Fibroblast of villous mesenchyme (primary cell): ENCODE measurements at regions not wholly inside any gene's neighbourhood (a gene's known extent, or its start where the extent isn't known, plus 50 kb on each side); places are given as distances from the start of the nearest gene placed in this dataset.
A peak's percentile ranks its signal among the peaks of the same experiment; 100 is the strongest.
"Not testable (repeated sequence)": the region's sequence is repeated elsewhere in the genome, so short reads cannot be mapped to it uniquely, and the experiment has no call there.

Source experiments
- DNase-seq: peaks from one replicate; pipeline ENCODE4 v3.0.0-alpha.2; 2010; ENCODE audit warnings: low read depth
- H3K4me3 ChIP-seq: 2 replicates; pipeline ENCODE4 v1.5.1; 2011; ENCODE audit warnings: low read depth, mild to moderate bottlenecking, low read length
- TF ChIP-seq, protein P1 (sequence below): IDR thresholded peaks from 2 replicates; pipeline ENCODE4 v1.5.1; 2012; ENCODE audit warnings: low read depth, mild to moderate bottlenecking, low read length; ENCODE audit not compliant: insufficient read depth

DNA sequence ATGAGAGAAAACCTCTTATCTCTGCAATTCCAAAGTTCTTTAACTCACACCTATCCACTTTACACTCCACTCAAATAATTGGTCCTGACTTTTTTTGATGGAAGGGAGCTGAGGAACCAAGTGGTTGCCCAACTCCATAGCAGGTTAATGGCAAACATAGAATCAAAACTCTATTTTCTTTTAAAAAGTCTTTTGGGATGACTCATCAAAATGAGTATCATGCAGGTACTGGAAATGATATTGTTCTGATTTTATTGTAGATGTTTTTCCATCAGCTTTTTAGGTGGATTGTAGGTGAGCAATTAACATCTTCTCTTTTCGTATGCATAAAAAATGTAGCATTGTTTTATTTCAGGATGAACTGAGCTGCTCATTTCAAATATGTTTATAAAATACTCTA lies 239.5 kb downstream of the SATB1 start:
- no peak for DNase-seq
- H3K4me3 ChIP-seq = no peak overlapping the region
- TF ChIP-seq, protein P1, sequence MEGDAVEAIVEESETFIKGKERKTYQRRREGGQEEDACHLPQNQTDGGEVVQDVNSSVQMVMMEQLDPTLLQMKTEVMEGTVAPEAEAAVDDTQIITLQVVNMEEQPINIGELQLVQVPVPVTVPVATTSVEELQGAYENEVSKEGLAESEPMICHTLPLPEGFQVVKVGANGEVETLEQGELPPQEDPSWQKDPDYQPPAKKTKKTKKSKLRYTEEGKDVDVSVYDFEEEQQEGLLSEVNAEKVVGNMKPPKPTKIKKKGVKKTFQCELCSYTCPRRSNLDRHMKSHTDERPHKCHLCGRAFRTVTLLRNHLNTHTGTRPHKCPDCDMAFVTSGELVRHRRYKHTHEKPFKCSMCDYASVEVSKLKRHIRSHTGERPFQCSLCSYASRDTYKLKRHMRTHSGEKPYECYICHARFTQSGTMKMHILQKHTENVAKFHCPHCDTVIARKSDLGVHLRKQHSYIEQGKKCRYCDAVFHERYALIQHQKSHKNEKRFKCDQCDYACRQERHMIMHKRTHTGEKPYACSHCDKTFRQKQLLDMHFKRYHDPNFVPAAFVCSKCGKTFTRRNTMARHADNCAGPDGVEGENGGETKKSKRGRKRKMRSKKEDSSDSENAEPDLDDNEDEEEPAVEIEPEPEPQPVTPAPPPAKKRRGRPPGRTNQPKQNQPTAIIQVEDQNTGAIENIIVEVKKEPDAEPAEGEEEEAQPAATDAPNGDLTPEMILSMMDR = no peak

DNA sequence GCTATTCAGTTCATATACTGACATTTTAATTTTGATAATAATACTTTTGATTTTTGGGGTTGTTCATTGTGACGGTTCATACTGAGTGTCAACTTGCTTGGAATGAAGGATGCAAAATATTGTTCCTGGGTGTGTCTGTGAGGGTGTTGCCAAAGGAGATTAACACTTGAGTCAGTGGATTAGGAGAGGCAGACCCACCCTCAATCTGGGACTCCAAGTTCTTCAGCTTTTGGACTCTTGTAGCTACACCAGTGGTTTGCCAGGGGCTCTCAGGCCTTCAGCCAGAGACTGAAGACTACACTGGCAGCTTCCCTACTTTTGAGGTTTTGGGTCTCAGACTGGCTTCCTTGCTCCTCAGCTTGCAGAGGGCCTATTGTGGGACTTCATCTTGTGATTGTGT lies 242.2 kb downstream of the SATB1 start:
- H3K4me3 ChIP-seq, DNase-seq: not testable (repeated sequence)

DNA sequence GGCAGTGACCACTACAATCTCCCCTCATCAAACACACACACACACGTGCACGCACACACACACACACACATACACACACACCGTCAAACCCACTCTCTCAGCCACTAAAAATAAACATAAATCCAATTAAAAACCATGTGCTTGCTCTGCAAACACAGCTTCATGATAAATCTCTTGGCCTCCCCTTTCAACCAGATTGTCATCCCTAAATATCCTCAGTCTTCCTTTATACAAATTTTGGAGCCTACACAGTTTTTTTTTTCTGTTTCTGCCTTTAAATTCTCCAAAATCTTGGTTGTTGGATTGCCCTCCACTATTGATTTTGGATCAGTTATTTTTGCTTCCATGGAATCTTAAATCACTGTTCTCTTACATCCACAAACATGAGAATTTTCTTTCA lies 245.6 kb downstream of the SATB1 start:
- no peak for DNase-seq
- TF ChIP-seq, protein P1 = no peak
- no peak overlapping the region for H3K4me3 ChIP-seq

DNA sequence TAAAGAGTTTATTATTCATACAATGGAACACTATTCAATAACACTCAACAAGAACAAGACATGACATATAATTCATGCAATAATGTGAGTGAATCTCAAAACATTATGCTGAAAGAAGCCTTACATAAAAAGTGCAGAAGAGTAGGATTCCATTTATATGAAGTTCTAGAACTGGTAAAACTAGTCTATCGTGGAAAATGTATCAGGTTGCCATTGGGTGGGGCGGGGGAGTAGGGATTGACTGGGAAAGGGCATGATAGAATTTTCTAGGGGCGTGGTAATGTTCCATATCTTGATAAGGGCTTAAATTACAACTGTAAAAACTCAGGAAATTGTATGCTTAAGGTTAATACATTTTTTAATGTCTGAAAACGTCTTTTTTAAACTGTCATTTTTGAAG lies 247.9 kb downstream of the SATB1 start:
- no peak for DNase-seq
- H3K4me3 ChIP-seq = no peak overlapping the region
- TF ChIP-seq, protein P1 = no peak

DNA sequence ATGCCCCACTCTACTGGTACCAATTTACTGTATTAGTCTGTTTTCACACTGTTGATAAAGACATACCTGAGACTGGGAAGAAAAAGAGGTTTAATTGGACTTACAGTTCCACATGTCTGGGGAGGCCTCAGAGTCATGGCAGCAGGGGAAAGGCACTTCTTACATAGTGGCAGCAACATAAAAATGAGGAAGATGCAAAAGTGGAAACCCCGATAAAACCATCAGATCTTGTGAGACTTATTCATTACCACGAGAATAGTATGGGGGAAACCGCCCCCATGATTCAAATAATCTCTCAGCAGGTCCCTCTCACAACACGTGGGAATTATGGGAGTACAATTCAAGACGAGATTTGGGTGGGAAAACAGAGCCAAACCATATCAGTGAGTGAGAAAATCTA lies 251.2 kb downstream of the SATB1 start:
- not testable (repeated sequence) for H3K4me3 ChIP-seq, DNase-seq

DNA sequence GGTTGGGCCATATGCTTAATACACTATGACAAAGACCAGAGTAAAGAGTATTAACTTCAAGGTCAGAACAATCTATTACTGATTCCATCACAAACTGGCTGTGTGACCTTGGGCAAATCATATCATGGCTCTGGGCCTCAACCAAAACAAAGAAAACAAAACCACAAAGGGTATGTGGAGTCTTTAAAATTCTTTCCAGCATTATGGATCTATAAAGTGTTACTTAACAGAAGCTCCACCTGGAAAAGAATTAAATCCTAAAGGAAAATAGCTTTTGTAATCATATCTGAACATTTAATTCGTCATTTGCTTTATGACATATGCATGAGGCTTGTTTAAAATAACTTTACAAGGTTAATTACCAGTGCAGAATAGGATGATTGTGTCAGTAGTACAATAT lies 265.5 kb downstream of the SATB1 start:
- no peak for DNase-seq
- TF ChIP-seq, protein P1 = no peak
- no peak overlapping the region for H3K4me3 ChIP-seq

DNA sequence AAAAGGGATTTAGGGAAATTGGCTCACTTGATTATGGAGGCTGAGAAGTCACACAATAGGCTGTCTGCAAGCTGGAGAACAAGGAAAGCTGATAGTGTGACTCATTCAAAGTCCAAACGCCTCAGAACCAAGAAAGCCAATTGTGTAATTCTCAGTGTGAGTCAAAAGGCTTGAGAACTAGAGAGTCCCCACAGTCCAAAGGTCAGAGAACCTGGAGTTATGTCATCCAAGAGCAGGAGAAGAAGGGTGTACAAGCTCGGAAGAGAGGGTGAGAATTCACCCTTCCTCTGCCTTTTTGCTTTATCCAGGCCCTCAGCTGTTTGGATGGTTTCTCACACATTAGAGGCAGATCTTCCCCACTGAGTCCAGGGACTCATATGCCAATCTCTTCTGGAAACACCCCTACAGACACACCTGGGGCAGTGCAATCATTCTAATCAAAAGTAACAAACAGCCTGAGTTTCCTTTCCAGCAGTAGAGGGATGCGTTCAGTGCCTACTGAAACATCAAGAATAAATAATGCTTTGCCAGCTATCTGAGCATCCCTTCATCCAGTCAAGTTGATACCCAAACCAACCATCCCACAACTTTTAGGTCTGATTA lies 271.5 kb downstream of the SATB1 start:
- H3K4me3 ChIP-seq = no peak overlapping the region
- TF ChIP-seq, protein P1 = no peak
- DNase-seq = peak; percentile 36

DNA sequence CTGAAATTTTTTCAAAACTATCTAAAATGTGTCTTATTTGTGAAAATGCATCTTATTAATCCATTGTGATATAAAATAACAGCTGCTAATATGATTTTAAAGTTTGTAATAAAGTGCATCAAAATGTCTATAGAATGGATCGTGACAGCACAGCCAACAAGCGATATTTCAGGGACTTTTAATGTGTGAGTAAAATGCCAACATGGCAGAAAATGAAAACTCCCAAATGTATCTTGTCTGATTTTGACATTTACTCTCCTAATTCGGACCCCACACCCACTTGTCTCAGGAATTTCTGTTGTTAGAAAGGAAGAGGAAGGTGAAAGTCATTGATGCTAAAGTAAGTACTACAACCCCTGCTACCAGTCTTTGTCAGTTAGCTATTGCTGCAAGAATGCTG lies 273.9 kb downstream of the SATB1 start:
- TF ChIP-seq, protein P1 = no peak
- no peak for DNase-seq
- no peak overlapping the region for H3K4me3 ChIP-seq
